Activated naive CD4-positive, alpha-beta T cell treated with anti-CD3 and anti-CD28 coated beads for 36 hours (primary cell): ENCODE measurements at regions not wholly inside any gene's neighbourhood (a gene's known extent, or its start where the extent isn't known, plus 50 kb on each side); places are given as distances from the start of the nearest gene placed in this dataset.

Experiments used
- CTCF ChIA-PET: fragments of 350-600 bp; sonication (Branson Sonifier 250); formaldehyde crosslinking; loops from one replicate; lab custom pipeline; 2021; ENCODE audit warnings: antibody characterized with exemption; lab: Charles Lee
- DNase-seq: peaks from one replicate; pipeline ENCODE4 v3.0.0-alpha.2; 2020
- H3K27ac Mint-ChIP-seq: one replicate; pipeline ENCODE4 v1.8.0; 2021; ENCODE audit warnings: mild to moderate bottlenecking, mixed read lengths
- H3K27me3 Mint-ChIP-seq: one replicate; pipeline ENCODE4 v1.8.0; 2021; ENCODE audit warnings: low read depth, mixed read lengths
- H3K36me3 Mint-ChIP-seq: one replicate; pipeline ENCODE4 v1.8.0; 2021; ENCODE audit warnings: low read depth, mixed read lengths
- H3K4me1 Mint-ChIP-seq: one replicate; pipeline ENCODE4 v1.8.0; 2021; ENCODE audit warnings: low read depth, mixed read lengths
- H3K4me3 Mint-ChIP-seq: one replicate; pipeline ENCODE4 v1.8.0; 2021; ENCODE audit warnings: mild to moderate bottlenecking, moderate library complexity, mixed read lengths
- H3K9me3 Mint-ChIP-seq: one replicate; pipeline ENCODE4 v1.8.0; 2021; ENCODE audit warnings: mixed read lengths
- intact Hi-C: fragments of 100-400 bp; cut with micrococcal nuclease; formaldehyde crosslinking; loops from one replicate; pipeline ENCODE4 v1.15.1; 2023

GRCh38 chr9:86997156-86997555 is 49.9 kb upstream of the GAS1 start:
- Mint-ChIP-seq H3K4me1 (no peaks in the 10 kb centered on the region), H3K36me3 (no peaks in the 10 kb centered on the region), H3K27me3 (peaks cover 16% of the 10 kb centered on the region), H3K27ac (no peak overlapping the region), H3K4me3 (no peak overlapping the region), H3K9me3 (no peaks in the 10 kb centered on the region)
- intact Hi-C loops = no loop called here
- no peak for DNase-seq
- CTCF ChIA-PET = no interaction called here

GRCh38 chr9:86997951-86998350 is 50.6 kb upstream of the GAS1 start:
- Mint-ChIP-seq H3K27ac (no peak overlapping the region), H3K36me3 (no peaks in the 10 kb centered on the region), H3K27me3 (peaks cover 17% of the 10 kb centered on the region), H3K4me1 (no peaks in the 10 kb centered on the region), H3K4me3 (no peak overlapping the region), H3K9me3 (no peaks in the 10 kb centered on the region)
- intact Hi-C loops = no loop called here
- CTCF ChIA-PET = no interaction called here
- no peak for DNase-seq

- intact Hi-C loops = no loop called here
- Mint-ChIP-seq H3K4me3 (no peak overlapping the region), H3K9me3 (no peaks in the 10 kb centered on the region), H3K27me3 (peaks cover 19% of the 10 kb centered on the region), H3K4me1 (no peaks in the 10 kb centered on the region), H3K36me3 (no peaks in the 10 kb centered on the region), H3K27ac (no peak overlapping the region)
- CTCF ChIA-PET = no interaction called here
- no peak for DNase-seq
Observed at GRCh38 chr9:87002517-87002916, 55.2 kb upstream of the GAS1 start.

GRCh38 chr9:87004016-87004415 is 56.7 kb upstream of the GAS1 start:
- Mint-ChIP-seq H3K4me3 (no peak overlapping the region), H3K27ac (no peak overlapping the region), H3K36me3 (no peaks in the 10 kb centered on the region), H3K27me3 (peaks cover 19% of the 10 kb centered on the region), H3K9me3 (no peaks in the 10 kb centered on the region), H3K4me1 (no peaks in the 10 kb centered on the region)
- intact Hi-C loops = no loop called here
- no peak for DNase-seq
- CTCF ChIA-PET = no interaction called here

GRCh38 chr9:87006956-87007355 is 59.6 kb upstream of the GAS1 start:
- no peaks in the 10 kb centered on the region for H3K4me1 Mint-ChIP-seq
- H3K9me3 Mint-ChIP-seq = no peaks in the 10 kb centered on the region
- no peaks in the 10 kb centered on the region for H3K36me3 Mint-ChIP-seq
- no peak overlapping the region for H3K27ac Mint-ChIP-seq
- H3K27me3 Mint-ChIP-seq = peaks cover 19% of the 10 kb centered on the region
- intact Hi-C loops = no loop called here
- no peak overlapping the region for H3K4me3 Mint-ChIP-seq
- no peak for DNase-seq
- CTCF ChIA-PET = no interaction called here

- Mint-ChIP-seq H3K27ac (no peak overlapping the region), H3K9me3 (no peaks in the 10 kb centered on the region), H3K4me3 (no peak overlapping the region), H3K4me1 (no peaks in the 10 kb centered on the region), H3K36me3 (no peaks in the 10 kb centered on the region), H3K27me3 (peaks cover 16% of the 10 kb centered on the region)
- no peak for DNase-seq
- CTCF ChIA-PET = no interaction called here
- intact Hi-C loops = no loop called here
Observed at GRCh38 chr9:87007711-87008366, 60.5 kb upstream of the GAS1 start.

GRCh38 chr9:87008667-87009066 is 61.4 kb upstream of the GAS1 start:
- Mint-ChIP-seq H3K9me3 (no peaks in the 10 kb centered on the region), H3K4me1 (no peaks in the 10 kb centered on the region), H3K36me3 (no peaks in the 10 kb centered on the region), H3K4me3 (no peak overlapping the region), H3K27ac (no peak overlapping the region), H3K27me3 (peaks cover 15% of the 10 kb centered on the region)
- intact Hi-C loops = no loop called here
- CTCF ChIA-PET = no interaction called here
- DNase-seq = no peak

GRCh38 chr9:87010626-87011025 is 63.3 kb upstream of the GAS1 start:
- H3K27ac Mint-ChIP-seq = no peak overlapping the region
- peaks cover 9% of the 10 kb centered on the region for H3K27me3 Mint-ChIP-seq
- H3K4me3 Mint-ChIP-seq = no peak overlapping the region
- intact Hi-C loops = no loop called here
- DNase-seq = no peak
- H3K4me1 Mint-ChIP-seq = no peaks in the 10 kb centered on the region
- CTCF ChIA-PET = no interaction called here
- no peaks in the 10 kb centered on the region for H3K36me3 Mint-ChIP-seq
- no peaks in the 10 kb centered on the region for H3K9me3 Mint-ChIP-seq

GRCh38 chr9:87011551-87011950 is 64.2 kb upstream of the GAS1 start:
- no peak overlapping the region for H3K4me3 Mint-ChIP-seq
- H3K36me3 Mint-ChIP-seq = no peaks in the 10 kb centered on the region
- no peak for DNase-seq
- H3K27ac Mint-ChIP-seq = no peak overlapping the region
- H3K9me3 Mint-ChIP-seq = no peaks in the 10 kb centered on the region
- H3K4me1 Mint-ChIP-seq = no peaks in the 10 kb centered on the region
- CTCF ChIA-PET = no interaction called here
- intact Hi-C loops = no loop called here
- peaks cover 11% of the 10 kb centered on the region for H3K27me3 Mint-ChIP-seq

- Mint-ChIP-seq H3K4me1 (no peaks in the 10 kb centered on the region), H3K4me3 (no peak overlapping the region), H3K9me3 (no peaks in the 10 kb centered on the region), H3K27me3 (peaks cover 8% of the 10 kb centered on the region), H3K36me3 (no peaks in the 10 kb centered on the region), H3K27ac (no peak overlapping the region)
- intact Hi-C loops = no loop called here
- CTCF ChIA-PET = no interaction called here
- no peak for DNase-seq
Observed at GRCh38 chr9:87013490-87013889, 66.2 kb upstream of the GAS1 start.

GRCh38 chr9:87014436-87014835 is 67.1 kb upstream of the GAS1 start:
- no peaks in the 10 kb centered on the region for H3K4me1 Mint-ChIP-seq
- CTCF ChIA-PET = no interaction called here
- no peaks in the 10 kb centered on the region for H3K9me3 Mint-ChIP-seq
- intact Hi-C loops = no loop called here
- H3K36me3 Mint-ChIP-seq = no peaks in the 10 kb centered on the region
- no peak overlapping the region for H3K27ac Mint-ChIP-seq
- H3K4me3 Mint-ChIP-seq = no peak overlapping the region
- DNase-seq = no peak
- H3K27me3 Mint-ChIP-seq = peaks cover 9% of the 10 kb centered on the region

- no peak overlapping the region for H3K27ac Mint-ChIP-seq
- intact Hi-C loops = no loop called here
- no peaks in the 10 kb centered on the region for H3K36me3 Mint-ChIP-seq
- no peaks in the 10 kb centered on the region for H3K9me3 Mint-ChIP-seq
- DNase-seq = no peak
- H3K4me1 Mint-ChIP-seq = no peaks in the 10 kb centered on the region
- H3K4me3 Mint-ChIP-seq = no peak overlapping the region
- H3K27me3 Mint-ChIP-seq = peaks cover 14% of the 10 kb centered on the region
- CTCF ChIA-PET = no interaction called here
Observed at GRCh38 chr9:87016681-87017080, 69.4 kb upstream of the GAS1 start.

GRCh38 chr9:87020169-87020950 is 73.1 kb upstream of the GAS1 start:
- Mint-ChIP-seq H3K36me3 (no peaks in the 10 kb centered on the region), H3K4me1 (no peaks in the 10 kb centered on the region), H3K4me3 (no peak overlapping the region), H3K9me3 (no peaks in the 10 kb centered on the region), H3K27ac (no peak overlapping the region), H3K27me3 (peaks cover 23% of the 10 kb centered on the region)
- CTCF ChIA-PET = no interaction called here
- intact Hi-C loops = no loop called here
- no peak for DNase-seq
